Peyer's patch (tissue), 4 donors: ENCODE measurements at regions not wholly inside any gene's neighbourhood (a gene's known extent, or its start where the extent isn't known, plus 50 kb on each side); places are given as distances from the start of the nearest gene placed in this dataset.
A peak's percentile ranks its signal among the peaks of the same experiment; 100 is the strongest.

ENCODE experiments used
- DNase-seq, 3 donors: peaks; one replicate each; pipeline ENCODE4 v3.0.0-alpha.2; 2017 to 2019
- H3K27ac ChIP-seq, 4 donors: fragments of 200-600 bp; sonication (generic); one replicate each; pipeline ENCODE4 v1.5.1; 2016 to 2019
- H3K27me3 ChIP-seq, 2 donors: fragments of 200-600 bp; sonication (generic); one replicate each; pipeline ENCODE4 v1.5.1; 2019
- H3K36me3 ChIP-seq, 3 donors: fragments of 200-600 bp; sonication (generic); one replicate each; pipeline ENCODE4 v1.5.1; 2016 to 2019
- H3K4me1 ChIP-seq, 4 donors: fragments of 200-600 bp; sonication (generic); one replicate each; pipeline ENCODE4 v1.5.1; 2016 to 2019
- H3K4me3 ChIP-seq, 4 donors: fragments of 200-600 bp; sonication (generic); 1 replicate in 3 of 4; 2 replicates in 1 of 4; pipeline ENCODE4 v1.5.1; 2016 to 2019; ENCODE audit warnings: mild to moderate bottlenecking in 1 of 4
- H3K9me3 ChIP-seq, 4 donors: fragments of 200-600 bp; sonication (generic); one replicate each; pipeline ENCODE4 v1.5.1; 2016 to 2019; ENCODE audit warnings: mild to moderate bottlenecking in 1 of 4
- CTCF ChIP-seq, 6 experiments: fragments of 450-650 bp in 4 of 6; fragments of 200-600 bp in 2 of 6; sonication (generic) in 1 of 6; IDR thresholded peaks; one replicate each; pipeline ENCODE4 v1.5.1; 2017 to 2019; ENCODE audit warnings: antibody characterized with exemption in 6 of 6, mild to moderate bottlenecking in 3 of 6, moderate library complexity in 1 of 6
- POLR2A ChIP-seq, 2 donors: fragments of 450-650 bp; IDR thresholded peaks; one replicate each; pipeline ENCODE4 v1.5.1; 2017; ENCODE audit warnings: antibody characterized with exemption in 2 of 2, mild to moderate bottlenecking in 2 of 2, moderate library complexity in 2 of 2

DNA sequence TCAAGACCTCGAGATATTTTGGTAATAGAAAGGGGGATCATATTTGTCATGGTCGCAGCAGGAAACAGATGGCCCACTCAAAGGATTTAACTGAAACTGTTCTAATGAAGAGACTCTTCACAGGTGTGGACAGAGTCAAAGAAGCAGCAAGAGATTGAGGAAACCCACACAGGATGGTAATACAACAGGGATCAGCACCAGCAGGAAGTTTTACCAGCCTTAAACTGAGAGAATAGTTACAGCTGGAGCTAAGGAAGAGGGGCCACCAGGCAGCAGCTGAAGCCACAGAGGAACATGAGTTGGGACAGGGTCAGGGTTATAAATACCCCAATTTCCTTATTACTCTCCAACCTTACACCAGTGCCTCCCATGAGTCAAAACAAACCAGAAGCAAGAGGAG lies 131.8 kb upstream of the UBE2E2 start:
- H3K27me3 ChIP-seq, result no peaks in the 10 kb centered on the region
- no peak overlapping the region for H3K4me3 ChIP-seq
- no peak overlapping the region for H3K27ac ChIP-seq
- H3K4me1 ChIP-seq, result no peaks in the 10 kb centered on the region
- H3K9me3 ChIP-seq, result no peaks in the 10 kb centered on the region
- no peak for DNase-seq
- H3K36me3 ChIP-seq, result no peaks in the 10 kb centered on the region
- TF ChIP-seq POLR2A (IDR thresholded peaks at IDR 0.05) (no peak), CTCF (IDR thresholded peaks at IDR 0.05) (no peak)

- Histone ChIP-seq H3K9me3 (no peaks in the 10 kb centered on the region), H3K4me1 (no peaks in the 10 kb centered on the region), H3K27ac (no peak overlapping the region), H3K4me3 (no peak overlapping the region), H3K27me3 (no peaks in the 10 kb centered on the region), H3K36me3 (no peaks in the 10 kb centered on the region)
- DNase-seq, result peak in 2 of 3 donors; percentile 27 to 51
- no peak for TF ChIP-seq CTCF (IDR thresholded peaks at IDR 0.05)
- no peak for TF ChIP-seq POLR2A (IDR thresholded peaks at IDR 0.05)
Observed at GRCh38 chr3:23071758-23072157, 131.4 kb upstream of the UBE2E2 start.

GRCh38 chr3:23072693-23073092 lies 130.4 kb upstream of the UBE2E2 start:
- Histone ChIP-seq H3K27me3 (no peaks in the 10 kb centered on the region), H3K9me3 (no peaks in the 10 kb centered on the region), H3K36me3 (no peaks in the 10 kb centered on the region), H3K27ac (no peak overlapping the region), H3K4me1 (no peaks in the 10 kb centered on the region), H3K4me3 (no peak overlapping the region)
- TF ChIP-seq POLR2A (IDR thresholded peaks at IDR 0.05) (no peak), CTCF (IDR thresholded peaks at IDR 0.05) (no peak)
- no peak for DNase-seq

DNA sequence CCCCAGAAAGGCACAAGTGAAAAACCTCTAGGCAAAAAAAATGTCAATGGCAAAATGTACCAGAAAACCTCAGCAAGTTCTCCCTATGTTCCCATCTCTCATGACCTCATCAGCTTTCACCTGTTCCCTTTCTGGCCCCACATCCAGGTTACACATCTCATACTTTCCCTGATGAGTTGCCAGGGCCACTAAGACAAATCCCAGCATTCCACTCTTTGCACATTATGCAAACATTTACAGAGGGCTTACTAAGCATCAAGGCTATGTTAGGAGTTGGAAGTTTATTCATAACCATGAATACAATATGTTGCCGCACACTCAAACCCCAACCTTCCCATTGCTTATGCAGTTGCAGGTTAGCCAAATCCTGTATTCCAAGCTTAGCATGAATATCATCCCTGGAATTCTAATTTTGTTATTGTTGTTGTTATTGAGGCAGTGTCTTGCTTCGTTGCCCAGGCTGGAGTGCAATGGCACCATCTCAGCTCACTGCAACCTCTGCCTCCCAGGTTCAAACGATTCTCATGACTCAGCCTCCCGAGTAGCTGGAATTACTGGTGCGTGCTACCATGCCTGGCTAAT lies 129.3 kb upstream of the UBE2E2 start:
- TF ChIP-seq CTCF (IDR thresholded peaks at IDR 0.05) (no peak), POLR2A (IDR thresholded peaks at IDR 0.05) (no peak)
- Histone ChIP-seq H3K4me1 (no peaks in the 10 kb centered on the region), H3K4me3 (no peak overlapping the region), H3K36me3 (no peaks in the 10 kb centered on the region), H3K27ac (no peak overlapping the region), H3K27me3 (no peaks in the 10 kb centered on the region), H3K9me3 (no peaks in the 10 kb centered on the region)
- DNase-seq, result no peak

DNA sequence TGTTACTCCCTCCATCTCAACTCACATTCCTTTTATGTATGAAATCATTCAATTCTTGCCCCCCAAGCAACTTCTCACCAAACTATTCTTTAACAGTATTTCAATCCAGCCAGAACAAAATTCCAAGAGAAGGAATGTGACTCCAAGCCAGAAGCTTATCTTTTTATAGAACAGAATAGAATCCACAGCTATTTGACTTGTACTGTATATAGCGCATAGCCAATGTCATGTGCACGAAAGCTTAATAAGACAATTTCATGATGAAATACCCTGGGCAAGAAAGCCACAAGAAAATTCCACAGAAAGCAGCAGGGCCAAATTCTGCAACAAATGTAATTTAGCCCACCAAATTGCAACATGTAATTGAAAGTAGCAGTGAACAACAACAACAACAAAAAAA lies 127.6 kb upstream of the UBE2E2 start:
- H3K36me3 ChIP-seq, result no peaks in the 10 kb centered on the region
- H3K9me3 ChIP-seq, result no peaks in the 10 kb centered on the region
- no peak overlapping the region for H3K27ac ChIP-seq
- TF ChIP-seq POLR2A (IDR thresholded peaks at IDR 0.05) (no peak), CTCF (IDR thresholded peaks at IDR 0.05) (no peak)
- H3K4me1 ChIP-seq, result no peaks in the 10 kb centered on the region
- no peaks in the 10 kb centered on the region for H3K27me3 ChIP-seq
- no peak for DNase-seq
- H3K4me3 ChIP-seq, result no peak overlapping the region

DNA sequence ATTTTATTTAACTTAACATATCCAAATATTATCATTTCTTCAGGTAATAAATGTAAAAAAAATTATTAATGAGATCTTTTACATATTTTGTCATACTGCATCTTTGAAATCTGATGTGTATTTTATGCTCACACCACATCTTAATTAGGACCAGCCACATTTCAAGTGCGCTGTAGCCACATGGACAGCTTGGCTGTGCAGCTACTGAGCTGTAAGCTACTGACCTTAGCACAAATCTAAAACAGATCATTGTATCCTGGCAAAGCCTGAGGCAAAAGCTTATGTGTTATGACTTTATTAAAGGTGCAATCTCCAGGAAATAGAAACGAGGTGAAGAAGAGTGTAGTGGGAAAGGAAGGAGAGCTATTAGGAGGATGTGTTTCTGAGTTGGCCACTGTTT lies 126.7 kb upstream of the UBE2E2 start:
- Histone ChIP-seq H3K27me3 (no peaks in the 10 kb centered on the region), H3K4me3 (no peak overlapping the region), H3K9me3 (no peaks in the 10 kb centered on the region), H3K4me1 (no peaks in the 10 kb centered on the region), H3K27ac (no peak overlapping the region), H3K36me3 (no peaks in the 10 kb centered on the region)
- no peak for TF ChIP-seq POLR2A (IDR thresholded peaks at IDR 0.05)
- no peak for TF ChIP-seq CTCF (IDR thresholded peaks at IDR 0.05)
- no peak for DNase-seq
